Kidney (tissue), 13 donors: ENCODE measurements at regions not wholly inside any gene's neighbourhood (a gene's known extent, or its start where the extent isn't known, plus 50 kb on each side); places are given as distances from the start of the nearest gene placed in this dataset.

Experiments
- DNase-seq, 5 donors: peaks; one replicate each; pipeline ENCODE4 v3.0.0-alpha.2; 2013 to 2020
- FAIRE-seq: peaks from 2 replicates; lab custom pipeline; 2012; peaks lifted over from hg19 to GRCh38; lab: Jason Lieb, UNC
- H3K27ac ChIP-seq, 2 donors: one replicate each; pipeline ENCODE4 v1.7.0; 2013; ENCODE audit warnings: low read depth in 2 of 2, low read length in 2 of 2, inconsistent platforms in 1 of 2
- H3K27me3 ChIP-seq: one replicate; pipeline ENCODE4 v1.7.1; 2013; ENCODE audit warnings: low read length, inconsistent platforms; ENCODE audit not compliant: control insufficient read depth, insufficient read depth
- H3K36me3 ChIP-seq, 3 donors: one replicate each; pipeline versions ENCODE4 v1.7.0 to v1.7.1; 2013; ENCODE audit warnings: low read length in 3 of 3, control low read depth in 1 of 3, inconsistent platforms in 1 of 3; ENCODE audit not compliant: insufficient read depth in 3 of 3, control insufficient read depth in 2 of 3
- H3K4me1 ChIP-seq, 3 donors: one replicate each; pipeline versions ENCODE4 v1.7.0 to v1.7.1; 2013; ENCODE audit warnings: low read length in 3 of 3, inconsistent platforms in 1 of 3, low read depth in 1 of 3; ENCODE audit not compliant: control insufficient read depth in 2 of 3, insufficient read depth in 2 of 3
- H3K4me3 ChIP-seq, 3 donors: one replicate each; pipeline versions ENCODE4 v1.7.0 to v1.8.1; 2013; ENCODE audit warnings: low read length in 3 of 3, control low read depth in 1 of 3, inconsistent platforms in 1 of 3
- H3K9ac ChIP-seq, 3 donors: one replicate each; pipeline versions ENCODE4 v1.7.0 to v1.7.1; 2013; ENCODE audit warnings: low read length in 3 of 3, control low read depth in 1 of 3, inconsistent platforms in 1 of 3
- H3K9me3 ChIP-seq, 3 donors: one replicate each; pipeline versions ENCODE4 v1.7.0 to v1.7.1; 2013; ENCODE audit warnings: low read length in 3 of 3, control low read depth in 1 of 3, inconsistent platforms in 1 of 3; ENCODE audit not compliant: control insufficient read depth in 2 of 3, insufficient read depth in 1 of 3
- CTCF ChIP-seq: IDR thresholded peaks from 3 replicates; pipeline ENCODE4 v1.5.1; 2012; ENCODE audit warnings: mild to moderate bottlenecking, moderate library complexity, borderline replicate concordance; ENCODE audit not compliant: insufficient read depth; ENCODE audit errors: extremely low read depth
- intact Hi-C: fragments of 100-400 bp; cut with DNase I; formaldehyde crosslinking; loops from one replicate; pipeline ENCODE4 v1.11.1; 2022
- donor health status: control.
- donor health status: control.
- donor health status: control.
- donor health status: control.
- donor health status: control.
- donor health status: DM: yes; HTN: yes; CAD: no.
- donor health status: Normal renal cell carcinoma (clear cell type).

DNA sequence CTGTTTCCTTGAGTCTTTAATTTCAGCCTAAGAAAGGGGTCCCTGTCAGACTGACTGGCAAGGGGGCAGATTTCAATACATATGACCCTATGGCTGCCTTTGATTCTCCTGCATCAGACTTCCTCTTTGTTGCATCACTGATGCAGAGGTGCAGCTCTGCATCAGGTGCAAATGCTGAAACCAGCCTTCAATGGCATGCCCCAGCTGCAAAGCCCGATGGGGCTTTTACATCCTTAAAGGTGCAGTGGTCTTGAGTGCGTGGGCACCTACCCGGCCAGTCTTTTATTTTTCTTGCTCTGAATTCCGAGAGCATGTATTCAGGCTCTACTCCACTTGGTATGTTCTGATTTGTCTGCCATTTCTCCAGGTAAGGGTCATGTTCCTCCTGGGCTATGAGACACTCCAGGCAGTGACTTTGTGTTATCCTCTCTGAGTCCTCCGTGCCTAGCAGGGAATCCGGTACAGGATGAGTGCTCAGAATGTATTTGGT, 169.5 kb downstream of the MYCN start:
- no peak for TF ChIP-seq CTCF
- Histone ChIP-seq H3K9ac (no peak overlapping the region), H3K4me1 (peaks cover 0 to 2% (median 0%) of the 10 kb centered on the region in 3 donors), H3K4me3 (no peak overlapping the region), H3K27ac (no peak overlapping the region), H3K9me3 (peaks cover 0 to 3% (median 0%) of the 10 kb centered on the region in 3 donors), H3K27me3 (no peaks in the 10 kb centered on the region), H3K36me3 (no peaks in the 10 kb centered on the region)
- FAIRE-seq (no peak), DNase-seq (no peak)
- intact Hi-C loops: no loop called here

GRCh38 chr2:16109368-16109820, 169.0 kb downstream of the MYCN start:
- Histone ChIP-seq H3K9me3 (peaks cover 0 to 3% (median 0%) of the 10 kb centered on the region in 3 donors), H3K4me3 (no peak overlapping the region), H3K27ac (no peak overlapping the region), H3K36me3 (no peaks in the 10 kb centered on the region), H3K9ac (no peak overlapping the region), H3K27me3 (no peaks in the 10 kb centered on the region), H3K4me1 (no peaks in the 10 kb centered on the region)
- intact Hi-C loops: no loop called here
- no peak for FAIRE-seq
- no peak for DNase-seq
- no peak for TF ChIP-seq CTCF

DNA sequence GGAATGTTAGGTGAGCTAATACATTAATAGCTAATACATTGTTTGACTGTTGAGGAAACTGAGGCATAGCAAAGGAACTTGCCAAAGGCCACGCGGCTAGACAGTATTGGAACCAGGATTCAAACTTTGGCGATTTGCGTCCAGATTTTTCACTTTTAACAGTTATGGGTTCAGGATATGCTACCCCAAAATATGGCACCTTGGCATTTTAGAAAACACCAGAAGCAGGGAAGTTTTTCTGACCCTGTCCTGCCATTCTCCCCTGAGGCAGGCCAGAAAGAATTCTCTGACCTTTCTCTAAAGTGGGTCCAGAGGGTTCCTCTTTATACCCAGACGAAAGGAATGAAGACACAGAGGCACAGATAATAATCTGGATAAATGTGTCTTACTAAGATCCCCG, 166.9 kb downstream of the MYCN start:
- TF ChIP-seq CTCF: no peak
- DNase-seq (no peak), FAIRE-seq (no peak)
- Histone ChIP-seq H3K9ac (no peak overlapping the region), H3K27me3 (no peaks in the 10 kb centered on the region), H3K27ac (no peak overlapping the region), H3K4me1 (no peaks in the 10 kb centered on the region), H3K36me3 (no peaks in the 10 kb centered on the region), H3K9me3 (no peaks in the 10 kb centered on the region), H3K4me3 (no peak overlapping the region)
- intact Hi-C loops: no loop called here

GRCh38 chr2:16106619-16107018, 166.3 kb downstream of the MYCN start:
- no peaks in the 10 kb centered on the region for H3K27me3 ChIP-seq
- H3K9ac ChIP-seq: no peak overlapping the region
- intact Hi-C loops: no loop called here
- FAIRE-seq (no peak), DNase-seq (no peak)
- TF ChIP-seq CTCF: no peak
- no peak overlapping the region for H3K27ac ChIP-seq
- H3K36me3 ChIP-seq: no peaks in the 10 kb centered on the region
- H3K4me3 ChIP-seq: no peak overlapping the region
- H3K4me1 ChIP-seq: no peaks in the 10 kb centered on the region
- no peaks in the 10 kb centered on the region for H3K9me3 ChIP-seq
